ENCODE measurements at regions not wholly inside any gene's neighbourhood (a gene's known extent, or its start where the extent isn't known, plus 50 kb on each side); places are given as distances from the start of the nearest gene placed in this dataset.

DNA sequence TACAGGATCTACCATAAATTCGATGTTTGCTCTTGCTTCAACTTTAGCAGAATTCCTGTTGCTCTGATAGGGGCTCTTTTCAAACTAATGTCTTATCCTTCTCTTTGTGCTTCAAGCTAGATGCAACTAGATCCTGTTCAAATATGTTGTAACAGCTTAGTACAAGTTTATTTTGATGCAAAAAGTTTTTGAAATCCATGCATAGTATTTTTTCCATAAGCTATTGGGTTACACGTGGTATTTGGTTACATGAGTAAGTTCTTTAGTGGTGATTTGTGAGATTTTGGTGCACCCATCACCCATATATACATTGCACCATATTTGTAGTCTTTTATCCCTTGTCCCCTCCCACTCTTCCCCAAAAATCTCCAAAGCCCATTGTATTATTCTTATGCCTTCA lies 907.7 kb downstream of the LTN1 start:
- no peak overlapping the region for H3K4me3 ChIP-seq
- H3K36me3 ChIP-seq (ENCODE audit: control insufficient read depth, insufficient read depth, low read length), result no peaks in the 10 kb centered on the region
- H2AFZ ChIP-seq (ENCODE audit: low read depth, low read length), result no peak overlapping the region
- no peak for ATAC-seq
- no peaks in the 10 kb centered on the region; the same call in 1 of the 2 replicates for H3K9me3 ChIP-seq (replicated peaks; ENCODE audit: control insufficient read depth, insufficient read depth, low read depth, low read length)
- no peak for FAIRE-seq
- no peaks in the 10 kb centered on the region for H3K27me3 ChIP-seq (ENCODE audit: control insufficient read depth in 2 of 2, insufficient read depth in 2 of 2, low read length in 2 of 2)
- H3K4me1 ChIP-seq (replicated peaks in 1 of 2; ENCODE audit: control insufficient read depth in 2 of 2, insufficient read depth in 2 of 2, low read length in 2 of 2), result no peaks in the 10 kb centered on the region
- in situ Hi-C loops (cut with MboI) (no loop called here), intact Hi-C loops (cut with micrococcal nuclease) (no loop called here)
- H4K20me1 ChIP-seq (replicated peaks; ENCODE audit: control insufficient read depth, insufficient read depth, low read length), result no peaks in the 10 kb centered on the region
- no peak for TF ChIP-seq MTA2 (IDR thresholded peaks at IDR 0.05; ENCODE audit: low read depth)
- TF ChIP-seq, protein P1, sequence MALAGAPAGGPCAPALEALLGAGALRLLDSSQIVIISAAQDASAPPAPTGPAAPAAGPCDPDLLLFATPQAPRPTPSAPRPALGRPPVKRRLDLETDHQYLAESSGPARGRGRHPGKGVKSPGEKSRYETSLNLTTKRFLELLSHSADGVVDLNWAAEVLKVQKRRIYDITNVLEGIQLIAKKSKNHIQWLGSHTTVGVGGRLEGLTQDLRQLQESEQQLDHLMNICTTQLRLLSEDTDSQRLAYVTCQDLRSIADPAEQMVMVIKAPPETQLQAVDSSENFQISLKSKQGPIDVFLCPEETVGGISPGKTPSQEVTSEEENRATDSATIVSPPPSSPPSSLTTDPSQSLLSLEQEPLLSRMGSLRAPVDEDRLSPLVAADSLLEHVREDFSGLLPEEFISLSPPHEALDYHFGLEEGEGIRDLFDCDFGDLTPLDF (CRISPR knock-in tag; IDR thresholded peaks at IDR 0.05), result no peak
- no peak for TF ChIP-seq GATAD2B (IDR thresholded peaks at IDR 0.05; ENCODE audit: borderline replicate concordance)
- TF ChIP-seq SAFB (IDR thresholded peaks at IDR 0.05; ENCODE audit: borderline replicate concordance, low read depth, low read length), result no peak
- no peak for TF ChIP-seq NCOA6 (IDR thresholded peaks at IDR 0.05)
- TF ChIP-seq, protein P2, sequence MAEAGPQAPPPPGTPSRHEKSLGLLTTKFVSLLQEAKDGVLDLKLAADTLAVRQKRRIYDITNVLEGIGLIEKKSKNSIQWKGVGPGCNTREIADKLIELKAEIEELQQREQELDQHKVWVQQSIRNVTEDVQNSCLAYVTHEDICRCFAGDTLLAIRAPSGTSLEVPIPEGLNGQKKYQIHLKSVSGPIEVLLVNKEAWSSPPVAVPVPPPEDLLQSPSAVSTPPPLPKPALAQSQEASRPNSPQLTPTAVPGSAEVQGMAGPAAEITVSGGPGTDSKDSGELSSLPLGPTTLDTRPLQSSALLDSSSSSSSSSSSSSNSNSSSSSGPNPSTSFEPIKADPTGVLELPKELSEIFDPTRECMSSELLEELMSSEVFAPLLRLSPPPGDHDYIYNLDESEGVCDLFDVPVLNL (CRISPR knock-in tag; IDR thresholded peaks at IDR 0.05; ENCODE audit: low read depth), result no peak
- no peak for TF ChIP-seq NR2C2 (CRISPR knock-in tag; IDR thresholded peaks at IDR 0.05)
- TF ChIP-seq NR2C2 (tag; IDR thresholded peaks at IDR 0.05), result no peak
- TF ChIP-seq, protein P3, sequence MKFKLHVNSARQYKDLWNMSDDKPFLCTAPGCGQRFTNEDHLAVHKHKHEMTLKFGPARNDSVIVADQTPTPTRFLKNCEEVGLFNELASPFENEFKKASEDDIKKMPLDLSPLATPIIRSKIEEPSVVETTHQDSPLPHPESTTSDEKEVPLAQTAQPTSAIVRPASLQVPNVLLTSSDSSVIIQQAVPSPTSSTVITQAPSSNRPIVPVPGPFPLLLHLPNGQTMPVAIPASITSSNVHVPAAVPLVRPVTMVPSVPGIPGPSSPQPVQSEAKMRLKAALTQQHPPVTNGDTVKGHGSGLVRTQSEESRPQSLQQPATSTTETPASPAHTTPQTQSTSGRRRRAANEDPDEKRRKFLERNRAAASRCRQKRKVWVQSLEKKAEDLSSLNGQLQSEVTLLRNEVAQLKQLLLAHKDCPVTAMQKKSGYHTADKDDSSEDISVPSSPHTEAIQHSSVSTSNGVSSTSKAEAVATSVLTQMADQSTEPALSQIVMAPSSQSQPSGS (CRISPR knock-in tag; IDR thresholded peaks at IDR 0.05), result no peak
- TF ChIP-seq ZNF668 (CRISPR knock-in tag; IDR thresholded peaks at IDR 0.05), result no peak
- no peak for TF ChIP-seq FOS (IDR thresholded peaks at IDR 0.05; ENCODE audit: extremely low read depth, insufficient read length)
- TF ChIP-seq RFX7 (CRISPR knock-in tag; IDR thresholded peaks at IDR 0.05), result no peak
- no peak for TF ChIP-seq SRSF3 (IDR thresholded peaks at IDR 0.05; ENCODE audit: insufficient read depth, low read length)
- TF ChIP-seq RCOR1 (IDR thresholded peaks at IDR 0.05; ENCODE audit: borderline replicate concordance in 1 of 2, low read depth in 2 of 2, low read length in 2 of 2), result no peak
- POLR2A ChIA-PET, result no interaction called here
- no peak overlapping the region for H3K9ac ChIP-seq (ENCODE audit: insufficient read depth in 1 of 2, low read depth in 2 of 2, low read length in 2 of 2)
- H3K9me1 ChIP-seq (ENCODE audit: control insufficient read depth, insufficient read depth, low read length), result no peaks in the 10 kb centered on the region
- CTCF ChIA-PET (ENCODE audit: low intra/inter-chr PET ratio), result no interaction called here
- no TSS peak for BruUV-seq (replicated peaks)
- no peaks in the 10 kb centered on the region for H3K79me2 ChIP-seq (ENCODE audit: control insufficient read depth, insufficient read depth, low read length)
- no peak for DNase-seq (ENCODE audit: extremely low read depth in 1 of 4, low spot score in 3 of 4)
- WGBS (ENCODE audit: insufficient coverage, low coverage, missing lambda C conversion rate), result 4% methylated on average over 2 of the region's 2 CpGs
- H3K27ac ChIP-seq (ENCODE audit: extremely low read depth, low read depth, low read length), result no peak overlapping the region
- H3K4me2 ChIP-seq (ENCODE audit: insufficient read depth, low read length), result no peak overlapping the region
